K562 (cell line): ENCODE measurements at regions not wholly inside any gene's neighbourhood (a gene's known extent, or its start where the extent isn't known, plus 50 kb on each side); places are given as distances from the start of the nearest gene placed in this dataset.

Source experiments
- ETS2 ChIP-seq: IDR thresholded peaks from 2 replicates; pipeline ENCODE4 v1.6.1; 2016; ENCODE audit warnings: borderline replicate concordance, missing genetic modification characterization, mild to moderate bottlenecking, moderate library complexity, missing compliant biosample characterization; ENCODE audit not compliant: poor library complexity, severe bottlenecking
- GTF2F1 ChIP-seq: IDR thresholded peaks from 2 replicates; pipeline ENCODE4 v1.6.1; 2011; ENCODE audit warnings: low read depth, low read length, improper control_type of control experiment
- HSF4 ChIP-seq: fragments of 250-450 bp; sonication (Bioruptor Pico); IDR thresholded peaks from 2 replicates; pipeline ENCODE4 v2.1.2; 2022; ENCODE audit warnings: mild to moderate bottlenecking, moderate library complexity, borderline replicate concordance
- NFIC ChIP-seq: fragments of 450-650 bp; IDR thresholded peaks from 2 replicates; pipeline ENCODE4 v1.6.1; 2017; ENCODE audit warnings: mild to moderate bottlenecking, inconsistent platforms
- ZNF699 ChIP-seq: fragments of 250-450 bp; sonication (Bioruptor Pico); IDR thresholded peaks from 2 replicates; pipeline ENCODE4 v1.8.0; 2021; ENCODE audit warnings: mild to moderate bottlenecking, moderate library complexity; ENCODE audit not compliant: insufficient replicate concordance
- TF ChIP-seq, protein P1 (sequence below): IDR thresholded peaks from 2 replicates; pipeline ENCODE4 v1.6.1; 2014; ENCODE audit warnings: antibody characterized with exemption
- TF ChIP-seq, protein P2 (sequence below), 2 experiments: fragments of 450-650 bp; formaldehyde crosslinking in 1 of 2; IDR thresholded peaks; 2 replicates each; pipeline versions ENCODE4 v1.4.0 to v1.6.1; 2014 to 2020; ENCODE audit warnings: mild to moderate bottlenecking in 2 of 2, borderline replicate concordance in 1 of 2, low read depth in 1 of 2
- TF ChIP-seq, protein P3 (sequence below): sonication (generic); formaldehyde crosslinking; IDR thresholded peaks from 2 replicates; pipeline ENCODE4 v1.8.1; 2023; ENCODE audit warnings: mild to moderate bottlenecking, missing genetic modification reagents
- TF ChIP-seq, protein P4 (sequence below): fragments of 450-650 bp; IDR thresholded peaks from 2 replicates; pipeline ENCODE4 v1.6.1; 2018; ENCODE audit warnings: mild to moderate bottlenecking, low read depth; ENCODE audit not compliant: partially characterized antibody

DNA sequence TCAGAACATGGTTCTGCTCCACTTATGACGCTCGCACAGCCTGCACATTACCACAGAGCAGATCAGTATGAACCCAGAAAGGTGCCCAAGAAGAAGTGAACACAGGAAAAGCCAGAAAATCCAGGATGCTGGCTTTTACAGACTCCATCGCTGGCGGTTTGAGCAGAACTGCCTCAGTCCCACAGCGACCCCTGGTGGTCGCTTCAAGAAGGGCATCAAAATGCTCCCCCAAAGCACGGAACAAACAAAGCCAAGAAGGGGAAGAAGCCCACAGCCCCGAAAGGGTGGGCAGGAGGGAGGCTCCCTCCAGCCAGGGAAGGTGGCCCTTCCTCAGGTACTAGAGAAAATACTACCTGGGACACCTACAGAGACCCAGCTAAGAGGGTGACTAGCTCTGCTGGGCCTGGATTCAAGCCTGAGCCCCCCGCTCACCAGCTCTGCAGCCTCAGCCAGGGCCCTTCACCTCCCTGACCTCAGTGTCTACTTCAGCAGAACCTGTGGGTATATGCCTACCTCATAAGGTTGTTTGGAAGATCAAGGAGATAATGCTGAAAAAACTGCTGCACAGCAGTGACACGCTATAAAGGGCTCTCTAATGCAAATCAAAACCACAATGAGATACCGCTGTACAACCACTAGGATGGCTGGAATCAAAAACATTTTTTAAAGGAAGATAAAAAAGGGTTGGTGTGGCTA lies 98.1 kb downstream of the NCOR2 start (continued):
- TF ChIP-seq, protein P1, sequence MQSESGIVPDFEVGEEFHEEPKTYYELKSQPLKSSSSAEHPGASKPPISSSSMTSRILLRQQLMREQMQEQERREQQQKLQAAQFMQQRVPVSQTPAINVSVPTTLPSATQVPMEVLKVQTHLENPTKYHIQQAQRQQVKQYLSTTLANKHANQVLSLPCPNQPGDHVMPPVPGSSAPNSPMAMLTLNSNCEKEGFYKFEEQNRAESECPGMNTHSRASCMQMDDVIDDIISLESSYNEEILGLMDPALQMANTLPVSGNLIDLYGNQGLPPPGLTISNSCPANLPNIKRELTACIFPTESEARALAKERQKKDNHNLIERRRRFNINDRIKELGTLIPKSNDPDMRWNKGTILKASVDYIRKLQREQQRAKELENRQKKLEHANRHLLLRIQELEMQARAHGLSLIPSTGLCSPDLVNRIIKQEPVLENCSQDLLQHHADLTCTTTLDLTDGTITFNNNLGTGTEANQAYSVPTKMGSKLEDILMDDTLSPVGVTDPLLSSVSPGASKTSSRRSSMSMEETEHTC, result no peak
- peak; percentile 13; the same call in 1 of the 2 replicates for TF ChIP-seq NFIC
- TF ChIP-seq ETS2, result no peak
- TF ChIP-seq GTF2F1, result no peak
- TF ChIP-seq HSF4 (CRISPR knock-in tag), result no peak
- TF ChIP-seq, protein P2, sequence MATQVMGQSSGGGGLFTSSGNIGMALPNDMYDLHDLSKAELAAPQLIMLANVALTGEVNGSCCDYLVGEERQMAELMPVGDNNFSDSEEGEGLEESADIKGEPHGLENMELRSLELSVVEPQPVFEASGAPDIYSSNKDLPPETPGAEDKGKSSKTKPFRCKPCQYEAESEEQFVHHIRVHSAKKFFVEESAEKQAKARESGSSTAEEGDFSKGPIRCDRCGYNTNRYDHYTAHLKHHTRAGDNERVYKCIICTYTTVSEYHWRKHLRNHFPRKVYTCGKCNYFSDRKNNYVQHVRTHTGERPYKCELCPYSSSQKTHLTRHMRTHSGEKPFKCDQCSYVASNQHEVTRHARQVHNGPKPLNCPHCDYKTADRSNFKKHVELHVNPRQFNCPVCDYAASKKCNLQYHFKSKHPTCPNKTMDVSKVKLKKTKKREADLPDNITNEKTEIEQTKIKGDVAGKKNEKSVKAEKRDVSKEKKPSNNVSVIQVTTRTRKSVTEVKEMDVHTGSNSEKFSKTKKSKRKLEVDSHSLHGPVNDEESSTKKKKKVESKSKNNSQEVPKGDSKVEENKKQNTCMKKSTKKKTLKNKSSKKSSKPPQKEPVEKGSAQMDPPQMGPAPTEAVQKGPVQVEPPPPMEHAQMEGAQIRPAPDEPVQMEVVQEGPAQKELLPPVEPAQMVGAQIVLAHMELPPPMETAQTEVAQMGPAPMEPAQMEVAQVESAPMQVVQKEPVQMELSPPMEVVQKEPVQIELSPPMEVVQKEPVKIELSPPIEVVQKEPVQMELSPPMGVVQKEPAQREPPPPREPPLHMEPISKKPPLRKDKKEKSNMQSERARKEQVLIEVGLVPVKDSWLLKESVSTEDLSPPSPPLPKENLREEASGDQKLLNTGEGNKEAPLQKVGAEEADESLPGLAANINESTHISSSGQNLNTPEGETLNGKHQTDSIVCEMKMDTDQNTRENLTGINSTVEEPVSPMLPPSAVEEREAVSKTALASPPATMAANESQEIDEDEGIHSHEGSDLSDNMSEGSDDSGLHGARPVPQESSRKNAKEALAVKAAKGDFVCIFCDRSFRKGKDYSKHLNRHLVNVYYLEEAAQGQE (IDR thresholded peaks at IDR 0.05; ENCODE audit: borderline replicate concordance), result peak; percentile 34; the same call in 1 of the 2 replicates
- TF ChIP-seq, protein P2 (CRISPR knock-in tag; IDR thresholded peaks at IDR 0.05; ENCODE audit: low read depth), result no peak
- TF ChIP-seq, protein P3, sequence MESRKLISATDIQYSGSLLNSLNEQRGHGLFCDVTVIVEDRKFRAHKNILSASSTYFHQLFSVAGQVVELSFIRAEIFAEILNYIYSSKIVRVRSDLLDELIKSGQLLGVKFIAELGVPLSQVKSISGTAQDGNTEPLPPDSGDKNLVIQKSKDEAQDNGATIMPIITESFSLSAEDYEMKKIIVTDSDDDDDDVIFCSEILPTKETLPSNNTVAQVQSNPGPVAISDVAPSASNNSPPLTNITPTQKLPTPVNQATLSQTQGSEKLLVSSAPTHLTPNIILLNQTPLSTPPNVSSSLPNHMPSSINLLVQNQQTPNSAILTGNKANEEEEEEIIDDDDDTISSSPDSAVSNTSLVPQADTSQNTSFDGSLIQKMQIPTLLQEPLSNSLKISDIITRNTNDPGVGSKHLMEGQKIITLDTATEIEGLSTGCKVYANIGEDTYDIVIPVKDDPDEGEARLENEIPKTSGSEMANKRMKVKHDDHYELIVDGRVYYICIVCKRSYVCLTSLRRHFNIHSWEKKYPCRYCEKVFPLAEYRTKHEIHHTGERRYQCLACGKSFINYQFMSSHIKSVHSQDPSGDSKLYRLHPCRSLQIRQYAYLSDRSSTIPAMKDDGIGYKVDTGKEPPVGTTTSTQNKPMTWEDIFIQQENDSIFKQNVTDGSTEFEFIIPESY (CRISPR knock-in tag), result peak; percentile 100
- TF ChIP-seq, protein P4, sequence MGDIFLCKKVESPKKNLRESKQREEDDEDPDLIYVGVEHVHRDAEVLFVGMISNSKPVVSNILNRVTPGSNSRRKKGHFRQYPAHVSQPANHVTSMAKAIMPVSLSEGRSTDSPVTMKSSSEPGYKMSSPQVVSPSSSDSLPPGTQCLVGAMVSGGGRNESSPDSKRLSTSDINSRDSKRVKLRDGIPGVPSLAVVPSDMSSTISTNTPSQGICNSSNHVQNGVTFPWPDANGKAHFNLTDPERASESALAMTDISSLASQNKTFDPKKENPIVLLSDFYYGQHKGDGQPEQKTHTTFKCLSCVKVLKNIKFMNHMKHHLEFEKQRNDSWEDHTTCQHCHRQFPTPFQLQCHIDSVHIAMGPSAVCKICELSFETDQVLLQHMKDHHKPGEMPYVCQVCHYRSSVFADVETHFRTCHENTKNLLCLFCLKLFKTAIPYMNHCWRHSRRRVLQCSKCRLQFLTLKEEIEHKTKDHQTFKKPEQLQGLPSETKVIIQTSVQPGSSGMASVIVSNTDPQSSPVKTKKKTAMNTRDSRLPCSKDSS, result peak; percentile 48
- TF ChIP-seq ZNF699 (CRISPR knock-in tag), result no peak
